ENCODE measurements at regions not wholly inside any gene's neighbourhood (a gene's known extent, or its start where the extent isn't known, plus 50 kb on each side); places are given as distances from the start of the nearest gene placed in this dataset.

- H3K4me3 ChIP-seq (ENCODE audit: low read depth, low read length) = no peak overlapping the region
- no peak for TF ChIP-seq CTCF (IDR thresholded peaks at IDR 0.05; ENCODE audit: insufficient read depth in 1 of 2, low read depth in 1 of 2, low read length in 1 of 2, severe bottlenecking in 1 of 2, unreplicated experiment in 1 of 2)
- peaks cover 10% of the 10 kb centered on the region for H3K4me1 Mint-ChIP-seq (ENCODE audit: low read depth, unreplicated experiment)
- no peak overlapping the region for H3K27ac Mint-ChIP-seq (ENCODE audit: unreplicated experiment)
- H3K36me3 Mint-ChIP-seq (ENCODE audit: insufficient read depth, unreplicated experiment) = no peaks in the 10 kb centered on the region
- no peaks in the 10 kb centered on the region for H3K9me3 ChIP-seq
- no TSS peak for BruUV-seq (replicated peaks)
- POLR2A ChIA-PET = no interaction called here
- CTCF ChIA-PET = no interaction called here
- H3K4me1 ChIP-seq = no peaks in the 10 kb centered on the region
- H3K27me3 ChIP-seq (replicated peaks; ENCODE audit: control insufficient read depth, insufficient read depth, low read length) = no peaks in the 10 kb centered on the region
- H3K9me3 Mint-ChIP-seq (ENCODE audit: unreplicated experiment) = no peaks in the 10 kb centered on the region
- no peak for DNase-seq
- no peaks in the 10 kb centered on the region for H3K27me3 Mint-ChIP-seq (ENCODE audit: insufficient read depth, unreplicated experiment)
- no peak overlapping the region for H3K4me3 Mint-ChIP-seq (ENCODE audit: unreplicated experiment)
- intact Hi-C loops (cut with micrococcal nuclease; ENCODE audit: unreplicated experiment) = no loop called here
- H3K36me3 ChIP-seq (ENCODE audit: control insufficient read depth, insufficient read depth, low read length) = no peaks in the 10 kb centered on the region
These were observed 302.2 kb downstream of the QKI start for GRCh38 chr6:163716690-163717089.

- Histone ChIP-seq H3K4me1 (no peaks in the 10 kb centered on the region), H3K4me3 (ENCODE audit: low read depth, low read length) (no peak overlapping the region), H3K27me3 (replicated peaks; ENCODE audit: control insufficient read depth, insufficient read depth, low read length) (no peaks in the 10 kb centered on the region), H3K9me3 (no peaks in the 10 kb centered on the region), H3K36me3 (ENCODE audit: control insufficient read depth, insufficient read depth, low read length) (no peaks in the 10 kb centered on the region)
- H3K4me1 Mint-ChIP-seq (ENCODE audit: low read depth, unreplicated experiment) = peaks cover 10% of the 10 kb centered on the region
- intact Hi-C loops (cut with micrococcal nuclease; ENCODE audit: unreplicated experiment) = no loop called here
- H3K36me3 Mint-ChIP-seq (ENCODE audit: insufficient read depth, unreplicated experiment) = no peaks in the 10 kb centered on the region
- no peak overlapping the region for H3K27ac Mint-ChIP-seq (ENCODE audit: unreplicated experiment)
- H3K27me3 Mint-ChIP-seq (ENCODE audit: insufficient read depth, unreplicated experiment) = no peaks in the 10 kb centered on the region
- no peak for TF ChIP-seq CTCF (IDR thresholded peaks at IDR 0.05; ENCODE audit: insufficient read depth in 1 of 2, low read depth in 1 of 2, low read length in 1 of 2, severe bottlenecking in 1 of 2, unreplicated experiment in 1 of 2)
- no peaks in the 10 kb centered on the region for H3K9me3 Mint-ChIP-seq (ENCODE audit: unreplicated experiment)
- POLR2A ChIA-PET = no interaction called here
- no peak overlapping the region for H3K4me3 Mint-ChIP-seq (ENCODE audit: unreplicated experiment)
- DNase-seq = no peak
- BruUV-seq (replicated peaks) = no TSS peak
- CTCF ChIA-PET = no interaction called here
These were observed 301.3 kb downstream of the QKI start for GRCh38 chr6:163715846-163716245.

- H3K4me1 ChIP-seq = no peaks in the 10 kb centered on the region
- ChIA-PET CTCF (no interaction called here), POLR2A (no interaction called here)
- H3K27me3 ChIP-seq (replicated peaks; ENCODE audit: control insufficient read depth, insufficient read depth, low read length) = no peaks in the 10 kb centered on the region
- H3K36me3 ChIP-seq (ENCODE audit: control insufficient read depth, insufficient read depth, low read length) = no peaks in the 10 kb centered on the region
- Mint-ChIP-seq H3K27me3 (ENCODE audit: insufficient read depth, unreplicated experiment) (no peaks in the 10 kb centered on the region), H3K4me3 (ENCODE audit: unreplicated experiment) (no peak overlapping the region), H3K9me3 (ENCODE audit: unreplicated experiment) (no peaks in the 10 kb centered on the region), H3K4me1 (ENCODE audit: low read depth, unreplicated experiment) (peaks cover 10% of the 10 kb centered on the region), H3K36me3 (ENCODE audit: insufficient read depth, unreplicated experiment) (no peaks in the 10 kb centered on the region), H3K27ac (ENCODE audit: unreplicated experiment) (no peak overlapping the region)
- H3K4me3 ChIP-seq (ENCODE audit: low read depth, low read length) = no peak overlapping the region
- no peak for TF ChIP-seq CTCF (IDR thresholded peaks at IDR 0.05; ENCODE audit: insufficient read depth in 1 of 2, low read depth in 1 of 2, low read length in 1 of 2, severe bottlenecking in 1 of 2, unreplicated experiment in 1 of 2)
- DNase-seq = no peak
- no TSS peak for BruUV-seq (replicated peaks)
- H3K9me3 ChIP-seq = no peaks in the 10 kb centered on the region
- intact Hi-C loops (cut with micrococcal nuclease; ENCODE audit: unreplicated experiment) = no loop called here
These were observed 299.7 kb downstream of the QKI start for GRCh38 chr6:163714179-163714578.

Data from Caco-2 (cell line).